H9 (cell line): ENCODE measurements at regions not wholly inside any gene's neighbourhood (a gene's known extent, or its start where the extent isn't known, plus 50 kb on each side); places are given as distances from the start of the nearest gene placed in this dataset.

Experiments used
- DNase-seq: peaks from one replicate; pipeline ENCODE4 v3.0.0-alpha.2; 2017
- H2AFZ ChIP-seq: one replicate; pipeline ENCODE4 v1.6.1; 2013; ENCODE audit warnings: mild to moderate bottlenecking, low read length, control low read depth, moderate library complexity
- H2AK5ac ChIP-seq: 2 replicates; pipeline ENCODE4 v1.6.1; 2013; ENCODE audit warnings: low read length, control low read depth, mixed read lengths; ENCODE audit not compliant: insufficient read length
- H2BK120ac ChIP-seq: one replicate; pipeline ENCODE4 v1.6.1; 2013; ENCODE audit warnings: low read depth, mild to moderate bottlenecking, low read length, control low read depth, inconsistent platforms; ENCODE audit not compliant: poor library complexity, severe bottlenecking
- H2BK12ac ChIP-seq: 2 replicates; pipeline ENCODE4 v1.6.1; 2013; ENCODE audit warnings: low read length, control low read depth, mixed read lengths, low read depth; ENCODE audit not compliant: insufficient read length
- H2BK15ac ChIP-seq: 2 replicates; pipeline ENCODE4 v1.6.1; 2013; ENCODE audit warnings: low read depth, low read length, control low read depth
- H2BK20ac ChIP-seq: one replicate; pipeline ENCODE4 v1.6.1; 2013; ENCODE audit warnings: low read depth, mild to moderate bottlenecking, low read length, control low read depth, inconsistent platforms; ENCODE audit not compliant: poor library complexity, severe bottlenecking
- H2BK5ac ChIP-seq: 2 replicates; pipeline ENCODE4 v1.6.1; 2013; ENCODE audit warnings: low read length, control low read depth, mixed read lengths; ENCODE audit not compliant: insufficient read length
- H3K14ac ChIP-seq: 2 replicates; pipeline ENCODE4 v1.6.1; 2013; ENCODE audit warnings: low read length, control low read depth; ENCODE audit not compliant: insufficient read depth
- H3K18ac ChIP-seq: 2 replicates; pipeline ENCODE4 v1.6.1; 2013; ENCODE audit warnings: low read depth, mild to moderate bottlenecking, mixed read lengths, low read length, control low read depth; ENCODE audit not compliant: insufficient read length
- H3K23ac ChIP-seq: 2 replicates; pipeline ENCODE4 v1.6.1; 2013; ENCODE audit warnings: low read length, control low read depth, mixed read lengths, low read depth; ENCODE audit not compliant: insufficient read length
- H3K23me2 ChIP-seq: 2 replicates; pipeline ENCODE4 v1.6.1; 2013; ENCODE audit warnings: low read depth, mild to moderate bottlenecking, mixed read lengths, low read length, control low read depth; ENCODE audit not compliant: insufficient read length, poor library complexity, severe bottlenecking
- H3K27ac ChIP-seq: 2 replicates; pipeline ENCODE4 v1.5.1; 2013; ENCODE audit warnings: low read length, control low read depth, mixed read lengths, low read depth; ENCODE audit not compliant: insufficient read length
- H3K27me3 ChIP-seq: 2 replicates; pipeline ENCODE4 v1.6.1; 2013; ENCODE audit warnings: low read length, control low read depth, inconsistent platforms; ENCODE audit not compliant: insufficient read depth
- H3K4ac ChIP-seq: 2 replicates; pipeline ENCODE4 v1.6.1; 2013; ENCODE audit warnings: low read depth, mild to moderate bottlenecking, control low read depth, inconsistent platforms, low read length, moderate library complexity
- H3K4me1 ChIP-seq: 2 replicates; pipeline ENCODE4 v1.6.1; 2013; ENCODE audit warnings: low read length, control low read depth, inconsistent platforms; ENCODE audit not compliant: insufficient read depth
- H3K4me2 ChIP-seq: 2 replicates; pipeline ENCODE4 v1.6.1; 2013; ENCODE audit warnings: low read length, control low read depth, mixed read lengths; ENCODE audit not compliant: insufficient read length, insufficient read depth
- H3K56ac ChIP-seq: 2 replicates; pipeline ENCODE4 v1.6.1; 2013; ENCODE audit warnings: low read depth, mild to moderate bottlenecking, mixed read lengths, low read length, control low read depth; ENCODE audit not compliant: insufficient read length
- H3K79me1 ChIP-seq: 2 replicates; pipeline ENCODE4 v1.6.1; 2013; ENCODE audit warnings: low read depth, mild to moderate bottlenecking, moderate library complexity, low read length, control low read depth, inconsistent platforms; ENCODE audit not compliant: insufficient read depth, poor library complexity, severe bottlenecking
- H3K79me2 ChIP-seq: 2 replicates; pipeline ENCODE4 v1.6.1; 2013; ENCODE audit warnings: low read length, control low read depth, inconsistent platforms; ENCODE audit not compliant: insufficient read depth
- H3K9ac ChIP-seq: 2 replicates; pipeline ENCODE4 v1.6.1; 2013; ENCODE audit warnings: low read length, control low read depth, mixed read lengths; ENCODE audit not compliant: insufficient read length; ENCODE audit errors: extremely low read depth
- H3K9me3 ChIP-seq: one replicate; pipeline ENCODE4 v1.6.1; 2013; ENCODE audit warnings: low read depth, low read length, inconsistent platforms; ENCODE audit not compliant: control insufficient read depth
- H3T11ph ChIP-seq: one replicate; pipeline ENCODE4 v1.6.1; 2013; ENCODE audit warnings: mild to moderate bottlenecking, low read length, control low read depth, inconsistent platforms
- H4K20me1 ChIP-seq: one replicate; pipeline ENCODE4 v1.6.1; 2013; ENCODE audit not compliant: control insufficient read depth, insufficient read length, insufficient read depth
- H4K5ac ChIP-seq: 2 replicates; pipeline ENCODE4 v1.6.1; 2013; ENCODE audit warnings: low read depth, mild to moderate bottlenecking, mixed read lengths, low read length, control low read depth; ENCODE audit not compliant: insufficient read length
- H4K8ac ChIP-seq: replicated peaks from 2 replicates; pipeline ENCODE4 v1.6.1; 2013; ENCODE audit warnings: low read length, control low read depth, mixed read lengths, low read depth; ENCODE audit not compliant: insufficient read length
- H4K91ac ChIP-seq: 2 replicates; pipeline ENCODE4 v1.6.1; 2013; ENCODE audit warnings: low read depth, mild to moderate bottlenecking, moderate library complexity, mixed read lengths, low read length, control low read depth; ENCODE audit not compliant: insufficient read length
- H3K27ac Mint-ChIP-seq, 3 experiments: 2 replicates in 2 of 3; 3 replicates in 1 of 3; pipeline ENCODE4 v1.8.0; 2020 to 2021; ENCODE audit warnings: mixed read lengths in 3 of 3, mild to moderate bottlenecking in 1 of 3, moderate library complexity in 1 of 3
- H3K27me3 Mint-ChIP-seq: 2 replicates; pipeline ENCODE4 v1.8.0; 2021; ENCODE audit warnings: low read depth, mild to moderate bottlenecking, moderate library complexity, mixed read lengths
- H3K36me3 Mint-ChIP-seq, 3 experiments: 2 replicates in 2 of 3; 3 replicates in 1 of 3; pipeline ENCODE4 v1.8.0; 2020 to 2021; ENCODE audit warnings: low read depth in 3 of 3, mixed read lengths in 3 of 3; ENCODE audit not compliant: insufficient read depth in 1 of 3
- H3K4me1 Mint-ChIP-seq, 2 experiments: 2 replicates each; pipeline ENCODE4 v1.8.0; 2020; ENCODE audit warnings: mixed read lengths in 2 of 2
- H3K4me3 Mint-ChIP-seq, 2 experiments: 2 replicates in 1 of 2; 3 replicates in 1 of 2; pipeline ENCODE4 v1.8.0; 2020 to 2021; ENCODE audit warnings: mild to moderate bottlenecking in 2 of 2, mixed read lengths in 2 of 2, moderate library complexity in 1 of 2
- H3K9me3 Mint-ChIP-seq, 2 experiments: 2 replicates in 1 of 2; 3 replicates in 1 of 2; pipeline ENCODE4 v1.8.0; 2020; ENCODE audit warnings: mild to moderate bottlenecking in 2 of 2, mixed read lengths in 2 of 2, moderate library complexity in 1 of 2
- CTCF ChIP-seq: fragments of 200-600 bp; sonication (generic); conservative IDR thresholded peaks from 3 replicates; pipeline ENCODE4 v1.8.0; 2021; ENCODE audit warnings: antibody characterized with exemption, mild to moderate bottlenecking
- WGBS: extraction: QIAGEN DNeasy Blood & Tissue Kit; methylation state at CpG from one replicate; pipeline ENCODE4 v1.1.7; 2013; ENCODE audit warnings: missing lambda C conversion rate, low lambda C conversion rate, mixed read lengths; ENCODE audit not compliant: insufficient read length; ENCODE audit errors: extremely low coverage; 5-methylcytosine and 5-hydroxymethylcytosine counted together

- Histone ChIP-seq H3K23me2 (no peaks in the 10 kb centered on the region), H3K9ac (no peak overlapping the region), H4K91ac (no peak overlapping the region), H3K4me1 (no peaks in the 10 kb centered on the region), H3K79me1 (no peaks in the 10 kb centered on the region), H4K20me1 (no peaks in the 10 kb centered on the region), H4K5ac (no peak overlapping the region), H3K14ac (no peak overlapping the region), H3T11ph (no peak overlapping the region), H2BK12ac (no peak overlapping the region), H3K4ac (no peak overlapping the region), H2AFZ (no peak overlapping the region), H3K56ac (no peak overlapping the region), H3K4me2 (no peak overlapping the region), H3K79me2 (no peaks in the 10 kb centered on the region), H3K27me3 (no peaks in the 10 kb centered on the region), H2BK120ac (no peak overlapping the region), H2AK5ac (no peak overlapping the region), H3K27ac (no peak overlapping the region), H2BK5ac (no peak overlapping the region), H4K8ac (no peak overlapping the region), H2BK20ac (no peak overlapping the region), H3K23ac (no peak overlapping the region), H3K9me3 (no peaks in the 10 kb centered on the region), H3K18ac (no peak overlapping the region), H2BK15ac (no peak overlapping the region)
- Mint-ChIP-seq H3K4me3 (no peak overlapping the region), H3K27me3 (no peaks in the 10 kb centered on the region), H3K27ac (no peak overlapping the region), H3K9me3 (no peaks in the 10 kb centered on the region), H3K36me3 (no peaks in the 10 kb centered on the region), H3K4me1 (no peaks in the 10 kb centered on the region)
- no CpG with 5 or more reads among the region's 4 CpGs for WGBS
- DNase-seq: no peak
- no peak for TF ChIP-seq CTCF
These were observed 677.8 kb downstream of the NTRK3 start for GRCh38 chr15:87578776-87579175.
